Ectodermal cell (in vitro differentiated cells): ENCODE measurements at regions not wholly inside any gene's neighbourhood (a gene's known extent, or its start where the extent isn't known, plus 50 kb on each side); places are given as distances from the start of the nearest gene placed in this dataset.
A peak's percentile ranks its signal among the peaks of the same experiment; 100 is the strongest.
"Not testable (repeated sequence)": the region's sequence is repeated elsewhere in the genome, so short reads cannot be mapped to it uniquely, and the experiment has no call there.

Experiments used
- H3K27ac ChIP-seq: 2 replicates; pipeline ENCODE4 v1.7.0; 2013; ENCODE audit warnings: mild to moderate bottlenecking, low read depth, low read length; ENCODE audit not compliant: insufficient read depth, poor library complexity, severe bottlenecking
- H3K27me3 ChIP-seq: 2 replicates; pipeline ENCODE4 v1.7.0; 2013; ENCODE audit warnings: mild to moderate bottlenecking, low read length; ENCODE audit not compliant: insufficient read depth, control insufficient read depth, poor library complexity, severe bottlenecking
- H3K36me3 ChIP-seq: one replicate; pipeline ENCODE4 v1.7.0; 2013; ENCODE audit warnings: low read length; ENCODE audit not compliant: control insufficient read depth, insufficient read depth
- H3K4me1 ChIP-seq: one replicate; pipeline ENCODE4 v1.7.0; 2013; ENCODE audit warnings: low read length; ENCODE audit not compliant: control insufficient read depth, insufficient read depth
- H3K4me3 ChIP-seq: 2 replicates; pipeline ENCODE4 v1.7.0; 2013; ENCODE audit warnings: low read depth, low read length, control low read depth; ENCODE audit not compliant: insufficient read depth
- H3K9me3 ChIP-seq: 2 replicates; pipeline ENCODE4 v1.7.0; 2013; ENCODE audit warnings: mild to moderate bottlenecking, low read length, moderate library complexity; ENCODE audit not compliant: control insufficient read depth
- WGBS, 2 experiments: methylation state at CpG; one replicate each; pipeline ENCODE4 v1.1.7; 2013; ENCODE audit warnings: missing lambda C conversion rate in 2 of 2; 5-methylcytosine and 5-hydroxymethylcytosine counted together

GRCh38 chr15:25092661-25093060 is 137.9 kb downstream of the SNRPN start:
- 84 to 86% methylated on average over 2 of the region's 2 CpGs for WGBS, 2 experiments
- Histone ChIP-seq H3K4me3 (no peak overlapping the region), H3K4me1 (no peaks in the 10 kb centered on the region), H3K27ac (no peak overlapping the region), H3K9me3 (no peaks in the 10 kb centered on the region), H3K27me3 (no peaks in the 10 kb centered on the region), H3K36me3 (peaks cover 51% of the 10 kb centered on the region)

GRCh38 chr15:25093455-25094029 is 138.8 kb downstream of the SNRPN start:
- Histone ChIP-seq H3K27me3 (no peaks in the 10 kb centered on the region), H3K4me3 (no peak overlapping the region), H3K9me3 (no peaks in the 10 kb centered on the region), H3K4me1 (no peaks in the 10 kb centered on the region), H3K27ac (no peak overlapping the region), H3K36me3 (peaks cover 51% of the 10 kb centered on the region)
- 85 to 86% methylated on average over 4 of the region's 4 CpGs for WGBS, 2 experiments

- 90 to 92% methylated on average over 5 of the region's 5 CpGs for WGBS, 2 experiments
- Histone ChIP-seq H3K4me3 (no peak overlapping the region), H3K36me3 (peaks cover 54% of the 10 kb centered on the region), H3K9me3 (no peaks in the 10 kb centered on the region), H3K4me1 (no peaks in the 10 kb centered on the region), H3K27ac (no peak overlapping the region), H3K27me3 (no peaks in the 10 kb centered on the region)
Measured at GRCh38 chr15:25094066-25094465, 139.3 kb downstream of the SNRPN start.

- H3K9me3 ChIP-seq, result no peaks in the 10 kb centered on the region
- no peak overlapping the region for H3K27ac ChIP-seq
- peaks cover 51% of the 10 kb centered on the region for H3K36me3 ChIP-seq
- H3K4me3 ChIP-seq, result no peak overlapping the region
- H3K27me3 ChIP-seq, result no peaks in the 10 kb centered on the region
- H3K4me1 ChIP-seq, result no peaks in the 10 kb centered on the region
- 88 to 94% methylated on average over 5 of the region's 5 CpGs for WGBS, 2 experiments
Measured at GRCh38 chr15:25094519-25094918, 139.7 kb downstream of the SNRPN start.

GRCh38 chr15:25095179-25095578 is 140.4 kb downstream of the SNRPN start:
- 66 to 71% methylated on average over 2 of the region's 2 CpGs for WGBS, 2 experiments
- H3K9me3 ChIP-seq, result no peaks in the 10 kb centered on the region
- no peaks in the 10 kb centered on the region for H3K4me1 ChIP-seq
- H3K4me3 ChIP-seq, result no peak overlapping the region
- H3K36me3 ChIP-seq, result peaks cover 47% of the 10 kb centered on the region
- no peaks in the 10 kb centered on the region for H3K27me3 ChIP-seq
- H3K27ac ChIP-seq, result no peak overlapping the region

GRCh38 chr15:25099966-25100365 is 145.2 kb downstream of the SNRPN start:
- H3K4me1 ChIP-seq, H3K27me3 ChIP-seq, H3K4me3 ChIP-seq, H3K27ac ChIP-seq, H3K9me3 ChIP-seq: not testable (repeated sequence)
- 92 to 93% methylated on average over 8 of the region's 8 CpGs for WGBS, 2 experiments
- peaks cover 19% of the 10 kb centered on the region for H3K36me3 ChIP-seq

- H3K27me3 ChIP-seq, result no peaks in the 10 kb centered on the region
- H3K4me3 ChIP-seq, result no peak overlapping the region
- WGBS, 2 experiments, result 76 to 81% methylated on average over 1 of the region's 1 CpG
- H3K27ac ChIP-seq, result no peak overlapping the region
- peaks cover 30% of the 10 kb centered on the region for H3K36me3 ChIP-seq
- H3K4me1 ChIP-seq, result no peaks in the 10 kb centered on the region
- H3K9me3 ChIP-seq, result peaks cover 3% of the 10 kb centered on the region
Measured at GRCh38 chr15:25106209-25106608, 151.4 kb downstream of the SNRPN start.

GRCh38 chr15:25133804-25134203 is 179.0 kb downstream of the SNRPN start:
- no peaks in the 10 kb centered on the region for H3K36me3 ChIP-seq
- no peaks in the 10 kb centered on the region for H3K4me1 ChIP-seq
- no peak overlapping the region for H3K27ac ChIP-seq
- no peaks in the 10 kb centered on the region for H3K27me3 ChIP-seq
- no peak overlapping the region for H3K4me3 ChIP-seq
- WGBS, 2 experiments, result 85 to 87% methylated on average over 2 of the region's 2 CpGs
- H3K9me3 ChIP-seq, result peaks cover 11% of the 10 kb centered on the region

GRCh38 chr15:25134546-25134945 is 179.8 kb downstream of the SNRPN start:
- Histone ChIP-seq H3K9me3 (peaks cover 9% of the 10 kb centered on the region), H3K36me3 (no peaks in the 10 kb centered on the region), H3K4me3 (no peak overlapping the region), H3K27ac (peak overlapping the region; percentile 1), H3K27me3 (no peaks in the 10 kb centered on the region), H3K4me1 (no peaks in the 10 kb centered on the region)
- whole genome bisulfite sequencing, 2 experiments, result 65 to 89% methylated on average over 1 to 2 of the region's 2 CpGs

- 86 to 87% methylated on average over 1 to 3 of the region's 3 CpGs for WGBS, 2 experiments
- Histone ChIP-seq H3K36me3 (no peaks in the 10 kb centered on the region), H3K27ac (no peak overlapping the region), H3K4me1 (no peaks in the 10 kb centered on the region), H3K27me3 (no peaks in the 10 kb centered on the region), H3K4me3 (no peak overlapping the region), H3K9me3 (peaks cover 8% of the 10 kb centered on the region)
Measured at GRCh38 chr15:25136119-25136518, 181.3 kb downstream of the SNRPN start.

GRCh38 chr15:25137013-25137412 is 182.2 kb downstream of the SNRPN start:
- Histone ChIP-seq H3K27me3 (no peaks in the 10 kb centered on the region), H3K36me3 (no peaks in the 10 kb centered on the region), H3K9me3 (peaks cover 8% of the 10 kb centered on the region), H3K27ac (no peak overlapping the region), H3K4me3 (no peak overlapping the region), H3K4me1 (no peaks in the 10 kb centered on the region)
- WGBS, 2 experiments, result 74 to 75% methylated on average over 5 of the region's 5 CpGs
